Muscle layer of colon (tissue), 2 donors: ENCODE measurements at regions not wholly inside any gene's neighbourhood (a gene's known extent, or its start where the extent isn't known, plus 50 kb on each side); places are given as distances from the start of the nearest gene placed in this dataset.
"Not testable (repeated sequence)": the region's sequence is repeated elsewhere in the genome, so short reads cannot be mapped to it uniquely, and the experiment has no call there.

Experiments used
- H3K27ac ChIP-seq: one replicate; pipeline ENCODE4 v1.7.0; 2013; ENCODE audit warnings: low read depth, mild to moderate bottlenecking, low read length, moderate library complexity
- H3K27me3 ChIP-seq, 2 donors: one replicate each; pipeline ENCODE4 v1.7.0; 2013; ENCODE audit warnings: low read length in 2 of 2, mild to moderate bottlenecking in 2 of 2; ENCODE audit not compliant: insufficient read depth in 2 of 2, control insufficient read depth in 1 of 2
- H3K36me3 ChIP-seq: one replicate; pipeline ENCODE4 v1.7.0; 2013; ENCODE audit warnings: mild to moderate bottlenecking, low read length; ENCODE audit not compliant: insufficient read depth
- H3K4me1 ChIP-seq: one replicate; pipeline ENCODE4 v1.7.0; 2013; ENCODE audit warnings: mild to moderate bottlenecking, low read length; ENCODE audit not compliant: insufficient read depth
- H3K4me3 ChIP-seq, 2 donors: one replicate each; pipeline ENCODE4 v1.7.0; 2013; ENCODE audit warnings: low read length in 2 of 2, low read depth in 1 of 2, mild to moderate bottlenecking in 1 of 2, moderate library complexity in 1 of 2
- H3K9ac ChIP-seq: one replicate; pipeline ENCODE4 v1.7.0; 2013; ENCODE audit warnings: low read length
- H3K9me3 ChIP-seq: one replicate; pipeline ENCODE4 v1.7.0; 2013; ENCODE audit warnings: mild to moderate bottlenecking, low read length
- donor health status: abdominal sarcoma.
- donor health status: Adenocarcinoma of cecum.

GRCh38 chr6:113009682-113010081 is 662.6 kb downstream of the RFPL4B start:
- H3K27me3 ChIP-seq = no peaks in the 10 kb centered on the region
- no peak overlapping the region for H3K9ac ChIP-seq
- no peak overlapping the region for H3K27ac ChIP-seq
- H3K9me3 ChIP-seq = no peaks in the 10 kb centered on the region
- peaks cover 19% of the 10 kb centered on the region for H3K4me1 ChIP-seq
- no peaks in the 10 kb centered on the region for H3K36me3 ChIP-seq
- H3K4me3 ChIP-seq = no peak overlapping the region

- Histone ChIP-seq H3K9ac (no peak overlapping the region), H3K4me1 (peaks cover 19% of the 10 kb centered on the region), H3K36me3 (no peaks in the 10 kb centered on the region), H3K27ac (no peak overlapping the region), H3K27me3 (no peaks in the 10 kb centered on the region), H3K9me3 (no peaks in the 10 kb centered on the region), H3K4me3 (no peak overlapping the region)
Measured at GRCh38 chr6:113010196-113010989, 663.3 kb downstream of the RFPL4B start.

- H3K4me3 ChIP-seq = no peak overlapping the region
- H3K27ac ChIP-seq = no peak overlapping the region
- no peak overlapping the region for H3K9ac ChIP-seq
- no peaks in the 10 kb centered on the region for H3K27me3 ChIP-seq
- peaks cover 19% of the 10 kb centered on the region for H3K4me1 ChIP-seq
- H3K9me3 ChIP-seq = no peaks in the 10 kb centered on the region
- H3K36me3 ChIP-seq = no peaks in the 10 kb centered on the region
Measured at GRCh38 chr6:113011389-113011788, 664.3 kb downstream of the RFPL4B start.

- H3K27me3 ChIP-seq = no peaks in the 10 kb centered on the region
- H3K4me3 ChIP-seq = no peak overlapping the region
- no peak overlapping the region for H3K9ac ChIP-seq
- no peaks in the 10 kb centered on the region for H3K36me3 ChIP-seq
- peaks cover 19% of the 10 kb centered on the region for H3K4me1 ChIP-seq
- H3K27ac ChIP-seq = no peak overlapping the region
- no peaks in the 10 kb centered on the region for H3K9me3 ChIP-seq
Measured at GRCh38 chr6:113011801-113012200, 664.7 kb downstream of the RFPL4B start.

GRCh38 chr6:113015249-113015648 is 668.1 kb downstream of the RFPL4B start:
- Histone ChIP-seq H3K4me3 (no peak overlapping the region), H3K9me3 (no peaks in the 10 kb centered on the region), H3K27ac (no peak overlapping the region), H3K9ac (no peak overlapping the region), H3K4me1 (peaks cover 31% of the 10 kb centered on the region), H3K27me3 (no peaks in the 10 kb centered on the region), H3K36me3 (no peaks in the 10 kb centered on the region)

- Histone ChIP-seq H3K4me3 (no peak overlapping the region), H3K36me3 (no peaks in the 10 kb centered on the region), H3K9ac (no peak overlapping the region), H3K9me3 (no peaks in the 10 kb centered on the region), H3K4me1 (peaks cover 20% of the 10 kb centered on the region), H3K27me3 (no peaks in the 10 kb centered on the region), H3K27ac (no peak overlapping the region)
Measured at GRCh38 chr6:113017353-113017752, 670.2 kb downstream of the RFPL4B start.

GRCh38 chr6:113018351-113019151 is 671.4 kb downstream of the RFPL4B start:
- Histone ChIP-seq H3K4me1 (peaks cover 14% of the 10 kb centered on the region), H3K27me3 (no peaks in the 10 kb centered on the region), H3K27ac (no peak overlapping the region), H3K36me3 (no peaks in the 10 kb centered on the region), H3K9me3 (no peaks in the 10 kb centered on the region), H3K4me3 (no peak overlapping the region), H3K9ac (no peak overlapping the region)

GRCh38 chr6:113019176-113019575 is 672.0 kb downstream of the RFPL4B start:
- H3K4me3 ChIP-seq = no peak overlapping the region
- no peak overlapping the region for H3K9ac ChIP-seq
- H3K27ac ChIP-seq = no peak overlapping the region
- H3K27me3 ChIP-seq = no peaks in the 10 kb centered on the region
- H3K4me1 ChIP-seq = peaks cover 12% of the 10 kb centered on the region
- H3K36me3 ChIP-seq = no peaks in the 10 kb centered on the region
- H3K9me3 ChIP-seq = no peaks in the 10 kb centered on the region

GRCh38 chr6:113027780-113028179 is 680.6 kb downstream of the RFPL4B start:
- Histone ChIP-seq H3K9me3 (no peaks in the 10 kb centered on the region), H3K9ac (no peak overlapping the region), H3K4me3 (no peak overlapping the region), H3K27me3 (no peaks in the 10 kb centered on the region), H3K4me1 (no peaks in the 10 kb centered on the region), H3K27ac (no peak overlapping the region), H3K36me3 (no peaks in the 10 kb centered on the region)

GRCh38 chr6:113029161-113029560 is 682.0 kb downstream of the RFPL4B start:
- not testable (repeated sequence) for H3K27me3 ChIP-seq, H3K36me3 ChIP-seq, H3K4me3 ChIP-seq, H3K27ac ChIP-seq, H3K4me1 ChIP-seq, H3K9me3 ChIP-seq, H3K9ac ChIP-seq

- H3K27me3 ChIP-seq = no peaks in the 10 kb centered on the region
- no peaks in the 10 kb centered on the region for H3K4me1 ChIP-seq
- no peak overlapping the region for H3K4me3 ChIP-seq
Measured at GRCh38 chr6:113031591-113032238, 684.6 kb downstream of the RFPL4B start.

More at GRCh38 chr6:113031591-113032238, 684.6 kb downstream of the RFPL4B start:
- Histone ChIP-seq H3K36me3 (no peaks in the 10 kb centered on the region), H3K27ac (no peak overlapping the region), H3K9me3 (no peaks in the 10 kb centered on the region), H3K9ac (no peak overlapping the region)
